GM19239 (cell line): ENCODE measurements at regions not wholly inside any gene's neighbourhood (a gene's known extent, or its start where the extent isn't known, plus 50 kb on each side); places are given as distances from the start of the nearest gene placed in this dataset.

Experiments used
- DNase-seq: peaks from one replicate; pipeline ENCODE4 v3.0.0; 2011; ENCODE audit warnings: low spot score; ENCODE audit not compliant: insufficient read length
- FAIRE-seq: peaks from 2 replicates; lab custom pipeline; 2011; peaks lifted over from hg19 to GRCh38; lab: Jason Lieb, UNC

DNA sequence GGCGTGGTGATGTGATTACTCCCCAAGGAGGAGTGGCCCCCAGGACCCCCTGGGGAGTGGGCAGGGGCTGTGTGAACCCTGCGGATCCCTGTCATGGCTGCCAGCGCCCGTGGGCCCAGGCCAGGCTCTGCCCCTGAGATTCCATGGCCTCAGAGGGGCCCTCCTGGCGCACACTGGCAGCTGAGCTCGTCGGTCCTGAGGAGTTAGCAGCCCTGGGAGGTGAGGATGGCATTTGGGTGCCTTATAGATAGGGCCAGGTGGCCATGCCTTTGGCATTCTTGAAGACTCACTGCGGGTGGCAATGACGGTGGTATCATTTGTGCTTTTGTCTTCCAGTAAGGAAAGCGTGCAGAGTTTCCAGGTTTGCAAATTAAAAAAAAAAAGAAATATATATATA, 146.8 kb upstream of the GSE1 start:
- DNase-seq (no peak), FAIRE-seq (no peak)

DNA sequence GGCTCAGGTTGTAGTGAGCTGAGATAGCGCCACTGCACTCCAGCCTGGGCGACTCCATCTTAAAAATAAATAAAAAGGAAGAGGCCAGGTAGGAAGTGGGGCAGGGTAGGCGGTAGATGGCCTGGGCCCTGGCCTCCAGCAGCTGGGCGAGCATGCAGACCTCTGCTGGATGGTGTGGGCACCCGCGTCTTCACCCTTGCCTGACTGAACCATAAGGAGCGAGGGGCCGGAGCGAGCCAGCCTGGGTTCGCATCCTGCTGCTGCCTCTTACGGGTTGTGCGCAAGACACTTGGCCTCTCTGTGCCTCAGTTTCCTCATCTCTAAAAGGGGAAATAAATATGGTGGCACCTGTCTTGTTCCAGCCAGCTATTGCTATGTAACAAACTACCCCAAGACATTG, 146.1 kb upstream of the GSE1 start:
- no peak for DNase-seq
- FAIRE-seq = no peak

DNA sequence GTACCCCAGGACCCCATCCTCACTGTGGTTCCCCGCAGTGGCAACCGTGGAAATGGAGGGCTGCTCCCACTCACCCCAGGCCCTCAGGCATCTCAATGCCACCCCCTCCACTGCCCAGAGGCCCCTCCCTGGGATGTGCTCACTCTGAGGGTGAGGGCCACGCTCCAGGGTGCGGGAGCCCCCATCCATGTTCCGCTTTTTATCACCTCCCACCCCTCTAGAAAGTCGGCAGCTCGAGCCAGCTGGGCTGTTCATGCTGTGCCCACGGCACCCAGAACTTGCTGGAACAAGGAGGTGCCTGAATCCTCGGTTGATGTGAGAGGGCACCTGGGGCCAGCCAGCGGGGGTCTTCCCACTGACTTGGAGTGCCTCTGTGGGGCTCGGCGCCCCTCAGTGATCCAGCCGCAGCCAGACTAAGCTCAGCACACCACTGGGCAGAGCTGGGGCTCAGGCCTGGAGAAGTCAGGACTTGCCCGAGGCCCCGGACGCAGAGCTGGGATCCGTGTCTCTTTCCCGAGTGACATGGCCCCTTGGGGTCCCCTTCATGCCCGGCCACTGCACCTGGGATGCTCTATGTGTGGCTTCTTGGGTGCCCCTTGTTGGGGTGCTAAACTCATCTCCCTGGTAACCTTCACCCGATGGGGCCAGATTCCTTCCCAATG, 143.1 kb upstream of the GSE1 start:
- DNase-seq (no peak), FAIRE-seq (no peak)

DNA sequence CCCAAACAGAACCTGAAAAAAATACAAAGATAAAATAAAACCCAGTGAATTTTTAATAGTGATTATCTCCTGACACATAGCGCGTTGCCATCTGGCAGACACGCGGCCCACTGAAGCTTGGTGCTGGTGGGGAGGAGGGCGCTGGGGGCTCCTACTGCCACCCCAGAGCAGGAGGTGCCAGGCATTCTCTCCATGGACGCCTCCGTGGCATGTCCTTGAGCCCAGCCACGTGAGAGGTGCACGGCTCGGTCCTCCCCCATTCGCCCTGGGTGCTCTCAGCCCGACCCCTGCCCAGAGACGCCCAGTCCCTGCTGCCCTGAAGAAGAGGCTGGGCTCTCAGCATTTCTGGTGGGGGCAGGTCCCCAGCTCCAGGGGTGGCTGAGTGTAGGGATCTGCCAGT, 142.2 kb upstream of the GSE1 start:
- FAIRE-seq = no peak
- DNase-seq = no peak

DNA sequence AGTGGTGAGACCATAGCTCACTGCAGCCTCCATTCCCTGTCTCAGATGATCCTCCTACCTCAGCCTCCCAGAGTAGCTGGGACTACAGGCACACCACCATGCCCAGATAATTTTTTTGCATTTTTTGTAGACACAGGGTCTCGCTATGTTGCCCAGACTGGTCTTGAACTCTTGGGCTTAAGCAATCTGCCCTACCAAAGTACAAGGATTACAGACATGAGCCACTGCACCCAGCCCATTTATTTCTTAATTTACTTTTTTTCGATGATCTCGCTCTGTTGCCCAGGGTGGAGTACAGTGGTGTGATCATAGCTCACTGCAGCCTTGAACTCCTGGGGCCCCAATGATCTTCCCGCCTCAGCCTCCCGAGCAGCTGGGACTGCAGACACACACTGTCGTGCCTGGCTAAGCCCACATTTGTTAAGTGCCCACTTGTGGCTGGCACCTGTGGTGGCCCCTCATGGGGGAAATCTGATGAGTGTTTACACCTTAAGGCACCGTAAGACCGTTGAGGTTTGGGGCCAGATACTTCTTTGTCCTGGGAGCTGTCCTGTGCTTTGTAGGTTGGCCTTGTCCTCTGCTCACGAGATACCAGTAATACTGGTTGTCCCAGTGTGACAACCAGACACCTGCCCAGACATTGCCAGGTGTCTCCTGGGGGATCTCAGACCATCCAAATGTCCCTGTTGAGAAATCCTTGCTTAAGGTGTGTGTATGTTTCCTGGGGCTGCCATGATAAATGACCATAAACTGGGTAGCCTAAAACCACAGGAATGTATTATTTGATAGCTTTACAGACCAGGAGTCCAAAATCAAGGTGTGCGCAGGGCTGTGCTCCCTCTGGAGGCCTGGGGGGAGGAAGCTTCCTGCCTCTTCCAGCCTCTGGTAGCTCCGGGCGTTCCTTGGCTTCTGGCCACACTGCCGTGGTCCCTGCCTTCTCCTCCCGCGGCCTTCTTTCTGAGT, 141.4 kb upstream of the GSE1 start:
- DNase-seq (no peak), FAIRE-seq (no peak)

DNA sequence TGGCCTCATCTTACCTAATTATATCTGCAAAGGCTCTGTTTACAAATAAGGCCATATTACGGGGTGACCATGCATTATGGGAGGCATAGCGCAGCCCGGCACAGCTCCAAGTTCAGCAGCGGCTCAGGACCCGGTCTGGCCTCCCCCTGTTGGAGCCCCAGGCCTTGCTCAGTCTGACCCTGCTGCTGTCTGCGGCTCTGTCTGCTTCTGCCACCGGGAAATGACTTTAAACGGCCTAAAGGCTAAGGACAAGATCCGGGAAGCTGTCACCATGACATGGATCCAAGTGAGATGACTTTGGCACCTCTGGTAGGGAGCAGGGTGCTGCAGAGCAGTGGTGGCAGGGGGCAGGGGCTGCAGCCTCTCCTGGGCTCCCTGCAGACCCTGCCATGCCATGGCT, 140.6 kb upstream of the GSE1 start:
- no peak for FAIRE-seq
- DNase-seq = no peak

DNA sequence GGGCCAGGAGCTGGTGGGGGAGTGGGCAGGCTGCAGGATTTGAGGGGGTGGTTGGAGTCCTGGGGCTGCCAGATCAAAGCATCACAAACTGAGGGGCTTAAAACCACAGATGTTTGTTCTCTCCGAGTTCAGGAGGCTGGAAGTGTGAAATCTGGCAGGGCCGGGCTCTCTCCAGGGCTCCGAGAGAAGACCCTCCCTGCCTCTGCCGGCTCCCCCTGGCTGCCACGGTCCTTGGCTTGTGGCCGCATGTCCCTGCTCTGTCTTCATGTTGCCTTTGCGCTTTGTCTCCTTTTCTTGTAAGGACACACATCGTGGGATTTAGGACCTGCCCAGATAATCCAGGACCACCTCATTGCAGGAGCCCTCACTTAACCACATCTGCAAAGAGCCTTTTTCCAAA, 139.8 kb upstream of the GSE1 start:
- no peak for DNase-seq
- FAIRE-seq = no peak

DNA sequence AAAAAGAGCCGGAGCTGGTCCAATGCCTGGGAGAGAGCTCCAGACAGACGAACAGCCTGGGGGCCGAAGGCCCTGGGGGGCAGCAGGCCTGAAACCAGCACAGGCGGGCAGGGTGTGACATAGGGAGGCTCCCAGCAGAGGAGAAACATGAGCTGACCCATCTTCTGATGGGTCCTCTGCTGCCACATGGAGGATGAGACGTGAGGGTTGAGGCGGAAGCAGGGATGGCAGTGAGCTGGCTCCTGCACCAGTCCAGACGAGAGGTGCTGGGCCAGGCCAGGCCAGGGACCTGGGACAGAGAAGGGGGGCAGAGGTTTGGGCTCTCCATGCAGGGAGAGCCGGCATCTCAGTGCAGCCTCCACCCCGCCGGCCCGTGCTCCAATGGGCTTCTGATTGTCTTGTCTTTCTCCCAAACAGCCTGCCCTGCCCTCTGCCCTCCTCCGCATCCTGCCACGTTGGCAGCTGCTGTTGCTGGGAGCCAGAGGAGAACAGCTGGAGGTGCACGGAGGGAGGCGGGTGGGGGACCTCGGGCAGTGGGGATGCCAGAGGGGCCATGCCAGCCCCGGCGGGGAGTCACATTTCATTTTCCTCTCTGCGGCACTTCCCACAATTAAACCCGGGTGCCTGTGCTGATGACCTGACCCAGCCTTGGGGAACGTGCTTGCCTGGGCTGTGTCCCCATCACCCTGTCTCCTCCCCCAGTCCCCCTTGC, 139.1 kb upstream of the GSE1 start:
- DNase-seq (no peak), FAIRE-seq (no peak)

DNA sequence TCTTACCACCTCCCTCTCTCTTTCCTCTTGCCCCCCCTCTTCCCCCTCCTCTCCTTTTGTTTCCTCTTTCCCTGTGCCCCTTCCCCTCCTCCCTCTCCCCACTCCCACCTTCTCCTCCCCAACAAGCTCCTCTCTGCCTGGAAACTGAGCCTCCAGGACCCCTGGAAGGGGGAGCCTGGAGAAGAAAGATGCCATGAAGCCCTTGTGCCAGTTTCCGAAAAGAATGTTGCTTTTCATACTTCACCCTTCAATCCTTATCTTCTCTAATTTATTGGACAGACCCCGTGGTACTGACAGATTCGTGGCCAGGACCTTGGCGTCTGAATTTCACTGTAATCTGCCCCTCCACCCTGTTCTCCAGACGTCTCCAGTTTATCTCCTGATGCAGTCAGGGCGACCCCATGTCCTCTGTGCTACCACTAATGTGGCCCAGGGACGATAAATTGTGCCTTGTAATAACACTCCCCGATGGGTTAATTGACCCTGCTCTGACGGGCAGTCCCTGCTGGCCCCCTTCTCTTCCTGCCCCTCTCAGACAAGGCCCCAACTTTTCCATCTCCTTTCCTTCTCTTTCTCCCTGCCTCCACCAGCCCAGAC, 138.4 kb upstream of the GSE1 start:
- no peak for DNase-seq
- FAIRE-seq = no peak

DNA sequence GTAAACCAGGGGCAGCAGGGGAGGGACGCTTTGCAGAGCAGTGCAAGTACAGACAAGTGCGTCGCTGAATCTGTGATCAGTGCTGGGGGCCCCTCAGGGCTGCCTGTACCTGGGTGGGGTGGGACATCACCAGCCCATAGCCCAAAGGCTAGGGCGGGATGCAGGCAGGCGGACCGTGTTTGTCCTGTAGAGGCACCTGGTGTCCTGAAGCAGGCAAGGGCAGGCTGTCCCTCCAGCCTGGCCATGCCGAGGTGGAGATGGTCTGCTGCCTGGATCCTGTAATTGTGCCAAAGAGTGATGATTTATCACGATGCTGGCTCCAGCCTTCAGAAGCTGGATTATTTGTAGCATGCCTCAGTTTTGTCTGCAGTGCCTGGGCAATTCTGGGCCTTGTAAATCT, 137.9 kb upstream of the GSE1 start:
- FAIRE-seq = no peak

DNA sequence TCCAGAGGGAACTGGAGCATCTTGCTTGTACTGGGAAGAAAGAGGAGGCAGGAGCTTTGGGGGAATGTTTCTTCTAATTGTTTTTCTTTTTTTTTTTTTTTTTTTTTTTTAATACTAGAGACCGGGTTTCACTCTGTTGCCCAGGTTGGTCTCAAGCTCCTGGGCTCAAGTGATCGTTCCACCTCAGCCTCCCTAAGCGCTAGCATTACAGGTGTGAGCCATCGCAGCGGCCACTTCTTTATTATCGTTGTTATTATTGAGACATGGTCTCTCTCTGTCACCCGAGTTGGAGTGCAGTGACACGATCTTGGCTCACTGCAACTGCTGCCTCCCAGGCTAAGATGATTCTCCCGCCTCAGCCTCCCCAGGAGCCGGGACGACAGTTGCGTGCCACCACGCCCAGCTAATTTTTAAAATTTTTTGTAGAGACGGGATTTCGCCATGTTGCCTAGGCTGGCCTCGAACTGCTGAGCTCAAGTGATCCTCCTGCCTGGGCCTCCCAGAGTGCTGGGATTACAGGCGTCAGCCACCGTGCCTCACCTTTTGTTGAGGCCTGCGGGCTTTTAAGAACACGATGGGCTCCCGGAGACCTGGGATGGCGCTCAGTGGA, 137.3 kb upstream of the GSE1 start:
- FAIRE-seq (no peak), DNase-seq (no peak)

More for the DNA sequence above, 137.9 kb upstream of the GSE1 start:
- DNase-seq = no peak

DNA sequence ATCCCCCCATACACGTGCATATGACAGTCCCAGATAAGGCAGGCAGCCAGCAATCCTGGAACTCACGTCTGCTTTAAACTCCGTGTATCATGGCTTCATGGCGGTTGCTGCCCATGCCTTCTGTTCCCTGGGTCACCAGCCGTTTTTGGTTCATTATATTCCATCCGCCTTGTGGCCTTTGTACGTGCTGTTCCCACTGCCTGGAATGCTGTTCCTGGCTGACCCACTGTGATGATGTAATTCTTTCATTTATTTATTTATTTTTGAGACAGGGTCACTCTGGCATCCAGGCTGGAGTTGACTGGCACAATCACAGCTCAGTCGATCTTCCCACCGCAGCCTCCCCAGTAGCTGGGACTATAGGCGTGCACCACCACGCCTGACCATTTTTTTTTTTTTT, 136.7 kb upstream of the GSE1 start:
- FAIRE-seq (no peak), DNase-seq (no peak)

DNA sequence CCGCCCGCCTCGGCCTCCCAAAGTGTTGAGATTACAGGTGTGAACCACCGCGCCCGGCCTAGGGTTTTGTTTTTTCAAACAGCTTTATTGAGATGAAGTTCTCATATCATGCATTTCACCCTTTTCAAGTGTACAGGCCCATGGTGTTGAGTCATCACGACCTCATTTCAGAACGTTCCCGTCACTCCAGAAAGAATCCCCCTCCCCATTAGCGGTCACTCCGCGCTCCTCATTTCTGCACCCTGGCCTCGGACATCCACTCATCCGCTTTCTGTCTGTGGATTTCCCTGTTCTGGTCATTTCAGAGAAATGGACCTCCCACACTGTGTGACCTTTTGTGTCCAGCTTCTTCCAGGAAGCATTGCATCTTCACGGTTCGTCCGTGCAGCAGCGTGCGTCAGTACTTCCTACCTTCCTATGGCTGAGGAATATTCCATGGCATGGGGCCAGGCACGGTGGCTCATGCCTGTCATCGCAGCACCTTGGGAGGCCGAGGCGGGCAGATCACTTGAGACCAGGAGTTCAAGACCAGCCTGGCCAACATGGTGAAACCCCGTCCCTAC, 135.2 kb upstream of the GSE1 start:
- DNase-seq (no peak), FAIRE-seq (no peak)

DNA sequence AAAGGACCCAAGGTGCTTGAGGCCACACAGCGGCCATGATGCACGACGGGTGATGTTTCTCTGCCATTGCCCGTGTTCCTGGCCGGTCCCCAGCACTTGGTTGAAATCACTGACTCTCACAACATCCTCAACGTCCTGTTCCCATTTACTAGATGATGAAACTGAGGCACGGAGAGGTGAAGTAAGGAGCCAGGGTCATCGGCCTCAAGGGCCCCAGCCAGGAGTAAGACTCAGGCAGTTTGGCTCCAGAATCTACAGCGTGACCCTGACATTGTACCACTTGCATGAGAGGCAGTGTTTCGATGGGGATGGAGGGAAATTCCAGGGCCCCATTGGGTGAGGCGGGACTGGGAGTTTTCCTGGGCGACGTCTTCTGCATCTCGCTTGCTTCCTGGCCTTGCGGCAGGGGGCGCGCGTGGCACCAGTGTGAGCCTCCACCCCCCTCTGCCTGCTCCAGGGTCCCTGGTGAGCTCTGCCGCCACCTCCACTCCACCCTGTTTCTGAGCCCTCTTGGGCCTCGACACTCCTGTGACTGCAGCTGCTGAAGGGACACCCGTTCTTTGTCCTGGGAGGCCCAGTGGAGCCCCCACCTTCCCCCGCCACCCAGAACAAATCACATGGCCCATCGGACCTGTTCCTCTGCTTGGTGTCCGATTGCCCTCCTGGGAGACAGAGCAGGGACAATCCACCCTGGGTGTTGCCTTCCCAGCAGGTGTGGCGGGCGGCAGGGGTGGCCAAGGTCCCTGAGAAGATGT, 133.0 kb upstream of the GSE1 start:
- no peak for FAIRE-seq
- DNase-seq = no peak

DNA sequence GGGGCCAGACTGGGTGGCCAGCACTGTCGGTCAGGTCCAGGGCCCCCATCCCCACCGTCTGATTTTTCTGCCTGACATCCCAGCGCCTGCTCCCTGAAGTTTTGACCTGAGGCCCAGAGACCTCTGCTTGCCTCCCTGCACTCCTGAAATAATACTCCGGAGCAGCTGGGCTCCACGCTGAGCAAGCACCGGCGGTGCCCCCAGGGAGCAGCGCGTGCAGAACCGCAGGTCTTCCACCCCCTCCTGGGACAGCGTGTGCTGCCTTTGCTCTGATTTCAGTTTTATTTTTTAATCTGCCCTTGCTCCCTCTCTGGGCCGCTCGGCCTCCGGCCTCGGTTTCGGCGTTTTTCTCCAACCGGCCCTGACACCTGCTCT, 132.4 kb upstream of the GSE1 start:
- DNase-seq (no peak), FAIRE-seq (no peak)

DNA sequence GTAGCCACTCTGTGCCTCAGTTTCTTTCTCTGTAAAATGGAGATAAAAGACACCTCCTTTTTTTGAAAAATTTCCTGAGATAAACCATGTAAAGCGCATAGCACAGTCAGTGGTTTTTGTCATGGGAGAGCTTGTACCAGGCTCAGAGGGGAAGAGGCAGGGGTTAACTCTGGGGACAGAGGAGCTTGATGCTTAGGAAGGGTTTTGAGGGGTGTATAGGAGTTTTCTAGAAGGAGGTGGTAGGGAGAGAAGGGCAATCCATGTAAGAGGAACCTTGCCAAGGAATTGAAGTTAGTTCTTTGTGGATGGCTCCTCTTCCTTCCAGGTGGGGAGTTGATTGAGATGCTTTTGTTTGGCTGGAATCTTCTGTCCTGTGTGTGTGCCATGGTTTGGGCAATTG, 131.9 kb upstream of the GSE1 start:
- FAIRE-seq (no peak), DNase-seq (no peak)

DNA sequence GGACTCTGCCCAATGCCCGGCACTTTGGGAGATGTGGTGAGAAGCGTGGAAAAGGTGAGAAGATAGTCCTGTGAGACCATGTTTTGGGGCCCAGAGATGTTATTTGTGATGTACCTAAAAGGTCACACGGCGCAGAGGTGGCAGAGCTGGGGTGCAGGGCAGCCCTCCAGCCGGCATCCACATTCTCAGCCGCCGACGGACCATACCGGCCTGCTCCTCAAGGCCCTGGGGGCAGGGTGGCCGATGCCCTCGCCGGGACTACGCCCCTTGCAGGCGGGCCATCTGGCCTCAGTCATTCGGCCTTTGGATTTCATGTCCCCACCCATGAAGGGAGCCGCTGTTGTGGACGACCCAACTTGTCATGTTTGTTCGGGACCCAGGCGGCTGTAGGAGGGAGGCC, 131.4 kb upstream of the GSE1 start:
- DNase-seq = no peak
- FAIRE-seq = no peak

DNA sequence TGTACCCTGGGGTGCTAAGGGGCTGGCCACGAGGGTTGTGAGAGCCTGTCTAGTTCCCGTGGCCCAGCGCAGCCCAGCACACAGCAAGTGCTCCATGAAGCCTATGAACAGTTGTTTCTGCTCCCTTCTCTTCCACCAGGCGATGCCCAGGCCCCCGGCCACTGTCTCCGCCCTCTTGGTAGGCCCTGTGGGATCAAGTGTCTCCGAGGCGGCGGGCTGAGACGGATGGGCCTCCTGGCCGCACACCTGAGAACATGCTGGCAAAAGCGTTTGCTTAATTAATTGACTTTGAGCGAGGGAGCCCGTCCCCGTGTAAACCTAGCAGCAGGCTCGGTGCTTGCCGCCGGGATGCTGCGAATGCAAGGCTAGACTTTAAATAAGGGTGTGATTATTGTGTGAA, 129.7 kb upstream of the GSE1 start:
- no peak for DNase-seq
- FAIRE-seq = no peak
